ENCODE measurements at regions not wholly inside any gene's neighbourhood (a gene's known extent, or its start where the extent isn't known, plus 50 kb on each side); places are given as distances from the start of the nearest gene placed in this dataset.

GRCh38 chrX:23246001-23246400 is 88.6 kb upstream of the PTCHD1 start:
- ChIA-PET POLR2A (no interaction called here), CTCF (no interaction called here)
- Mint-ChIP-seq H3K27me3 (peaks cover 0 to 1% of the 10 kb centered on the region in 2 donors), H3K4me3 (no peak overlapping the region), H3K9me3 (peaks cover 0 to 8% (median 3%) of the 10 kb centered on the region in 5 donors), H3K27ac (no peak overlapping the region), H3K4me1 (no peaks in the 10 kb centered on the region), H3K36me3 (no peaks in the 10 kb centered on the region)
- Histone ChIP-seq H3K36me3 (ENCODE audit: insufficient read depth, low read length) (no peaks in the 10 kb centered on the region), H3K9me3 (ENCODE audit: low read length) (no peaks in the 10 kb centered on the region), H3K4me3 (ENCODE audit: low read length) (no peak overlapping the region), H3K27ac (ENCODE audit: low read depth, low read length) (no peak overlapping the region), H3K27me3 (ENCODE audit: insufficient read depth, low read length, poor library complexity, severe bottlenecking) (no peaks in the 10 kb centered on the region), H3K4me1 (ENCODE audit: insufficient read depth, low read length) (no peaks in the 10 kb centered on the region)
- DNase-seq: no peak

- DNase-seq: no peak
- Histone ChIP-seq H3K4me1 (ENCODE audit: insufficient read depth, low read length) (no peaks in the 10 kb centered on the region), H3K27ac (ENCODE audit: low read depth, low read length) (no peak overlapping the region), H3K36me3 (ENCODE audit: insufficient read depth, low read length) (no peaks in the 10 kb centered on the region), H3K9me3 (ENCODE audit: low read length) (no peaks in the 10 kb centered on the region), H3K4me3 (ENCODE audit: low read length) (no peak overlapping the region), H3K27me3 (ENCODE audit: insufficient read depth, low read length, poor library complexity, severe bottlenecking) (no peaks in the 10 kb centered on the region)
- H3K4me3 Mint-ChIP-seq: no peak overlapping the region
- POLR2A ChIA-PET: no interaction called here
- peaks cover 0 to 1% of the 10 kb centered on the region in 2 donors for H3K27me3 Mint-ChIP-seq
- H3K36me3 Mint-ChIP-seq: no peaks in the 10 kb centered on the region
- H3K27ac Mint-ChIP-seq: no peak overlapping the region
- CTCF ChIA-PET: no interaction called here
- H3K4me1 Mint-ChIP-seq: no peaks in the 10 kb centered on the region
- H3K9me3 Mint-ChIP-seq: peaks cover 2 to 8% (median 6%) of the 10 kb centered on the region in 5 donors
Observed at GRCh38 chrX:23248187-23248586, 86.5 kb upstream of the PTCHD1 start.

GRCh38 chrX:23251043-23251442 is 83.6 kb upstream of the PTCHD1 start:
- Histone ChIP-seq H3K4me3 (ENCODE audit: low read length) (no peak overlapping the region), H3K27ac (ENCODE audit: low read depth, low read length) (no peak overlapping the region), H3K27me3 (ENCODE audit: insufficient read depth, low read length, poor library complexity, severe bottlenecking) (no peaks in the 10 kb centered on the region), H3K4me1 (ENCODE audit: insufficient read depth, low read length) (no peaks in the 10 kb centered on the region), H3K9me3 (ENCODE audit: low read length) (no peaks in the 10 kb centered on the region), H3K36me3 (ENCODE audit: insufficient read depth, low read length) (no peaks in the 10 kb centered on the region)
- Mint-ChIP-seq H3K4me1 (no peaks in the 10 kb centered on the region), H3K4me3 (no peak overlapping the region), H3K27ac (no peak overlapping the region), H3K9me3 (peaks cover 2 to 8% (median 7%) of the 10 kb centered on the region in 5 donors), H3K36me3 (no peaks in the 10 kb centered on the region), H3K27me3 (peaks cover 0 to 1% of the 10 kb centered on the region in 2 donors)
- DNase-seq: no peak
- ChIA-PET CTCF (no interaction called here), POLR2A (no interaction called here)

GRCh38 chrX:23263892-23264291 is 70.8 kb upstream of the PTCHD1 start:
- H3K27ac ChIP-seq (ENCODE audit: low read depth, low read length): no peak overlapping the region
- no peak overlapping the region for H3K4me3 ChIP-seq (ENCODE audit: low read length)
- H3K4me1 ChIP-seq (ENCODE audit: insufficient read depth, low read length): no peaks in the 10 kb centered on the region
- no peaks in the 10 kb centered on the region for H3K36me3 ChIP-seq (ENCODE audit: insufficient read depth, low read length)
- DNase-seq: no peak
- peaks cover 0 to 8% (median 2%) of the 10 kb centered on the region in 5 donors for H3K9me3 Mint-ChIP-seq
- H3K27me3 Mint-ChIP-seq: peaks cover 0 to 1% of the 10 kb centered on the region in 2 donors
- H3K27me3 ChIP-seq (ENCODE audit: insufficient read depth, low read length, poor library complexity, severe bottlenecking): no peaks in the 10 kb centered on the region
- no peak overlapping the region for H3K27ac Mint-ChIP-seq
- ChIA-PET CTCF (no interaction called here), POLR2A (no interaction called here)
- no peaks in the 10 kb centered on the region for H3K9me3 ChIP-seq (ENCODE audit: low read length)
- no peak overlapping the region for H3K4me3 Mint-ChIP-seq
- no peaks in the 10 kb centered on the region for H3K4me1 Mint-ChIP-seq
- H3K36me3 Mint-ChIP-seq: no peaks in the 10 kb centered on the region

- Histone ChIP-seq H3K9me3 (ENCODE audit: low read length) (no peaks in the 10 kb centered on the region), H3K27ac (ENCODE audit: low read depth, low read length) (no peak overlapping the region), H3K4me3 (ENCODE audit: low read length) (no peak overlapping the region), H3K4me1 (ENCODE audit: insufficient read depth, low read length) (no peaks in the 10 kb centered on the region), H3K36me3 (ENCODE audit: insufficient read depth, low read length) (no peaks in the 10 kb centered on the region), H3K27me3 (ENCODE audit: insufficient read depth, low read length, poor library complexity, severe bottlenecking) (no peaks in the 10 kb centered on the region)
- no peaks in the 10 kb centered on the region for H3K4me1 Mint-ChIP-seq
- H3K4me3 Mint-ChIP-seq: no peak overlapping the region
- DNase-seq: no peak
- CTCF ChIA-PET: no interaction called here
- POLR2A ChIA-PET: no interaction called here
- no peaks in the 10 kb centered on the region for H3K27me3 Mint-ChIP-seq
- no peak overlapping the region for H3K27ac Mint-ChIP-seq
- H3K9me3 Mint-ChIP-seq: no peaks in the 10 kb centered on the region
- H3K36me3 Mint-ChIP-seq: no peaks in the 10 kb centered on the region
Observed at GRCh38 chrX:23269923-23270322, 64.7 kb upstream of the PTCHD1 start.

GRCh38 chrX:23271026-23271425 is 63.6 kb upstream of the PTCHD1 start:
- Histone ChIP-seq H3K36me3 (ENCODE audit: insufficient read depth, low read length) (no peaks in the 10 kb centered on the region), H3K27me3 (ENCODE audit: insufficient read depth, low read length, poor library complexity, severe bottlenecking) (no peaks in the 10 kb centered on the region), H3K27ac (ENCODE audit: low read depth, low read length) (no peak overlapping the region), H3K4me3 (ENCODE audit: low read length) (no peak overlapping the region), H3K4me1 (ENCODE audit: insufficient read depth, low read length) (no peaks in the 10 kb centered on the region), H3K9me3 (ENCODE audit: low read length) (no peaks in the 10 kb centered on the region)
- Mint-ChIP-seq H3K9me3 (no peaks in the 10 kb centered on the region), H3K27ac (no peak overlapping the region), H3K4me3 (no peak overlapping the region), H3K36me3 (no peaks in the 10 kb centered on the region), H3K27me3 (no peaks in the 10 kb centered on the region), H3K4me1 (no peaks in the 10 kb centered on the region)
- POLR2A ChIA-PET: no interaction called here
- DNase-seq: no peak
- CTCF ChIA-PET: no interaction called here

GRCh38 chrX:23276475-23276874 is 58.2 kb upstream of the PTCHD1 start:
- Histone ChIP-seq H3K4me1 (ENCODE audit: insufficient read depth, low read length) (no peaks in the 10 kb centered on the region), H3K27ac (ENCODE audit: low read depth, low read length) (no peak overlapping the region), H3K4me3 (ENCODE audit: low read length) (no peak overlapping the region), H3K27me3 (ENCODE audit: insufficient read depth, low read length, poor library complexity, severe bottlenecking) (no peaks in the 10 kb centered on the region), H3K36me3 (ENCODE audit: insufficient read depth, low read length) (no peaks in the 10 kb centered on the region), H3K9me3 (ENCODE audit: low read length) (no peaks in the 10 kb centered on the region)
- no peak for DNase-seq
- H3K4me1 Mint-ChIP-seq: no peaks in the 10 kb centered on the region
- ChIA-PET CTCF (no interaction called here), POLR2A (no interaction called here)
- no peak overlapping the region for H3K27ac Mint-ChIP-seq
- H3K36me3 Mint-ChIP-seq: no peaks in the 10 kb centered on the region
- peaks cover 0 to 4% of the 10 kb centered on the region in 2 donors for H3K27me3 Mint-ChIP-seq
- no peak overlapping the region for H3K4me3 Mint-ChIP-seq
- peaks cover 0 to 2% (median 0%) of the 10 kb centered on the region in 5 donors for H3K9me3 Mint-ChIP-seq
